Endothelial cell (in vitro differentiated cells): ENCODE measurements at regions not wholly inside any gene's neighbourhood (a gene's known extent, or its start where the extent isn't known, plus 50 kb on each side); places are given as distances from the start of the nearest gene placed in this dataset.

Experiments
- DNase-seq: peaks from one replicate; pipeline ENCODE4 v3.0.0; 2021; ENCODE audit warnings: low spot score
- H3K27ac Mint-ChIP-seq: one replicate; pipeline ENCODE4 v1.8.0; 2021; ENCODE audit warnings: mixed read lengths, inconsistent platforms; ENCODE audit not compliant: unreplicated experiment
- H3K27me3 Mint-ChIP-seq: one replicate; pipeline ENCODE4 v1.8.0; 2021; ENCODE audit warnings: mild to moderate bottlenecking, moderate library complexity, mixed read lengths, inconsistent platforms; ENCODE audit not compliant: unreplicated experiment
- H3K36me3 Mint-ChIP-seq: one replicate; pipeline ENCODE4 v1.8.0; 2021; ENCODE audit warnings: mild to moderate bottlenecking, low read depth, mixed read lengths, inconsistent platforms; ENCODE audit not compliant: unreplicated experiment
- H3K4me1 Mint-ChIP-seq: one replicate; pipeline ENCODE4 v1.8.0; 2021; ENCODE audit warnings: mild to moderate bottlenecking, mixed read lengths, inconsistent platforms; ENCODE audit not compliant: unreplicated experiment
- H3K4me3 Mint-ChIP-seq: one replicate; pipeline ENCODE4 v1.8.0; 2021; ENCODE audit warnings: mild to moderate bottlenecking, mixed read lengths, inconsistent platforms; ENCODE audit not compliant: unreplicated experiment
- H3K9me3 Mint-ChIP-seq: one replicate; pipeline ENCODE4 v1.8.0; 2021; ENCODE audit warnings: mixed read lengths, inconsistent platforms; ENCODE audit not compliant: unreplicated experiment
- TF ChIP-seq, protein P1 (sequence below): fragments of 200-600 bp; sonication (generic); IDR thresholded peaks from one replicate; pipeline ENCODE4 v1.5.0; 2021; ENCODE audit warnings: antibody characterized with exemption; ENCODE audit not compliant: unreplicated experiment

- H3K4me1 Mint-ChIP-seq = no peaks in the 10 kb centered on the region
- no peak overlapping the region for H3K27ac Mint-ChIP-seq
- no peaks in the 10 kb centered on the region for H3K36me3 Mint-ChIP-seq
- no peaks in the 10 kb centered on the region for H3K9me3 Mint-ChIP-seq
- H3K27me3 Mint-ChIP-seq = peaks cover 3% of the 10 kb centered on the region
- no peak overlapping the region for H3K4me3 Mint-ChIP-seq
- TF ChIP-seq, protein P1, sequence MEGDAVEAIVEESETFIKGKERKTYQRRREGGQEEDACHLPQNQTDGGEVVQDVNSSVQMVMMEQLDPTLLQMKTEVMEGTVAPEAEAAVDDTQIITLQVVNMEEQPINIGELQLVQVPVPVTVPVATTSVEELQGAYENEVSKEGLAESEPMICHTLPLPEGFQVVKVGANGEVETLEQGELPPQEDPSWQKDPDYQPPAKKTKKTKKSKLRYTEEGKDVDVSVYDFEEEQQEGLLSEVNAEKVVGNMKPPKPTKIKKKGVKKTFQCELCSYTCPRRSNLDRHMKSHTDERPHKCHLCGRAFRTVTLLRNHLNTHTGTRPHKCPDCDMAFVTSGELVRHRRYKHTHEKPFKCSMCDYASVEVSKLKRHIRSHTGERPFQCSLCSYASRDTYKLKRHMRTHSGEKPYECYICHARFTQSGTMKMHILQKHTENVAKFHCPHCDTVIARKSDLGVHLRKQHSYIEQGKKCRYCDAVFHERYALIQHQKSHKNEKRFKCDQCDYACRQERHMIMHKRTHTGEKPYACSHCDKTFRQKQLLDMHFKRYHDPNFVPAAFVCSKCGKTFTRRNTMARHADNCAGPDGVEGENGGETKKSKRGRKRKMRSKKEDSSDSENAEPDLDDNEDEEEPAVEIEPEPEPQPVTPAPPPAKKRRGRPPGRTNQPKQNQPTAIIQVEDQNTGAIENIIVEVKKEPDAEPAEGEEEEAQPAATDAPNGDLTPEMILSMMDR = no peak
- DNase-seq = no peak
These were observed 198.3 kb downstream of the CHIC2 start for GRCh38 chr4:53866055-53866454.

DNA sequence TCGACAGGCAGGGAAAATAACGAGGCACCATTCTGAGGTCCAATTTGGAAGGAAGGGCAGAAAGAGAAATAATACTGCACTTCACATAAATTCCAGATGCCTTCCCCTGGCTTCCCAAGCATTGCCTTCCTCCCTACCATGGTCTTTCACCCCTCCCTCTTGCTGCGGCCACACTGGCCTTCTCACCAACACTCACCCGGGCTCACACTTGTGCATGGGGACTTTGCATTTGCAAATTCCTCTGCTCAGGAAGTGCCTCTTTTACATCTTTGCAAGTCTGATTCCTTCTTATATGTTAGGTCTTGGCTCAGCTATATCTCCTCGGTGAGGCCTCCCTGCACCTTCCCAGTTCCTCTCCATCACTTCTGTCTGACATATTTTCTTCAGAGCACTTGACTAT lies 199.4 kb downstream of the CHIC2 start:
- Mint-ChIP-seq H3K4me3 (no peak overlapping the region), H3K4me1 (no peaks in the 10 kb centered on the region), H3K36me3 (no peaks in the 10 kb centered on the region), H3K9me3 (no peaks in the 10 kb centered on the region), H3K27me3 (peaks cover 3% of the 10 kb centered on the region), H3K27ac (no peak overlapping the region)
- DNase-seq = no peak
- TF ChIP-seq, protein P1 = no peak

GRCh38 chr4:53863736-53864365 lies 200.6 kb downstream of the CHIC2 start:
- peaks cover 3% of the 10 kb centered on the region for H3K27me3 Mint-ChIP-seq
- TF ChIP-seq, protein P1 = no peak

GRCh38 chr4:53863158-53863557 lies 201.2 kb downstream of the CHIC2 start:
- H3K27me3 Mint-ChIP-seq = peaks cover 3% of the 10 kb centered on the region
- H3K27ac Mint-ChIP-seq = no peak overlapping the region
- no peaks in the 10 kb centered on the region for H3K9me3 Mint-ChIP-seq
- no peaks in the 10 kb centered on the region for H3K36me3 Mint-ChIP-seq
- no peaks in the 10 kb centered on the region for H3K4me1 Mint-ChIP-seq
- H3K4me3 Mint-ChIP-seq = no peak overlapping the region
- TF ChIP-seq, protein P1 = no peak
- no peak for DNase-seq

More at GRCh38 chr4:53863736-53864365, 200.6 kb downstream of the CHIC2 start:
- DNase-seq = no peak
- Mint-ChIP-seq H3K4me1 (no peaks in the 10 kb centered on the region), H3K27ac (no peak overlapping the region), H3K4me3 (no peak overlapping the region), H3K9me3 (no peaks in the 10 kb centered on the region), H3K36me3 (no peaks in the 10 kb centered on the region)

- H3K27me3 Mint-ChIP-seq = peaks cover 3% of the 10 kb centered on the region
- no peak overlapping the region for H3K4me3 Mint-ChIP-seq
- TF ChIP-seq, protein P1 = no peak
- no peaks in the 10 kb centered on the region for H3K9me3 Mint-ChIP-seq
- no peaks in the 10 kb centered on the region for H3K4me1 Mint-ChIP-seq
- H3K36me3 Mint-ChIP-seq = no peaks in the 10 kb centered on the region
- DNase-seq = no peak
- H3K27ac Mint-ChIP-seq = no peak overlapping the region
These were observed 202.4 kb downstream of the CHIC2 start for GRCh38 chr4:53861856-53862610.
